NCI-H1048 (cell line): ENCODE measurements at regions not wholly inside any gene's neighbourhood (a gene's known extent, or its start where the extent isn't known, plus 50 kb on each side); places are given as distances from the start of the nearest gene placed in this dataset.
"Not testable (repeated sequence)": the region's sequence is repeated elsewhere in the genome, so short reads cannot be mapped to it uniquely, and the experiment has no call there.

Source experiments
- DNase-seq: peaks from one replicate; lab custom pipeline; 2025; lab: John Stamatoyannopoulos, UW

- DNase-seq, result no peak
These were observed 208.0 kb upstream of the GALNT2 start for GRCh38 chr1:229859026-229859425.

GRCh38 chr1:229860926-229861325, 206.1 kb upstream of the GALNT2 start:
- no peak for DNase-seq

- no peak for DNase-seq
These were observed 204.8 kb upstream of the GALNT2 start for GRCh38 chr1:229862017-229862774.

- DNase-seq, result no peak
These were observed 203.1 kb upstream of the GALNT2 start for GRCh38 chr1:229863651-229864545.

- DNase-seq, result no peak
These were observed 202.3 kb upstream of the GALNT2 start for GRCh38 chr1:229864686-229865230.

- not testable (repeated sequence) for DNase-seq
These were observed 201.7 kb upstream of the GALNT2 start for GRCh38 chr1:229865321-229865720.

- no peak for DNase-seq
These were observed 199.3 kb upstream of the GALNT2 start for GRCh38 chr1:229867726-229868125.

GRCh38 chr1:229869240-229869639, 197.8 kb upstream of the GALNT2 start:
- DNase-seq, result no peak

- DNase-seq, result no peak
These were observed 197.4 kb upstream of the GALNT2 start for GRCh38 chr1:229869687-229870086.

- no peak for DNase-seq
These were observed 196.7 kb upstream of the GALNT2 start for GRCh38 chr1:229870381-229870780.

GRCh38 chr1:229871078-229871676, 195.9 kb upstream of the GALNT2 start:
- no peak for DNase-seq

- DNase-seq, result no peak
These were observed 192.9 kb upstream of the GALNT2 start for GRCh38 chr1:229874136-229874535.

- no peak for DNase-seq
These were observed 192.4 kb upstream of the GALNT2 start for GRCh38 chr1:229874609-229875008.

GRCh38 chr1:229875086-229875485, 192.0 kb upstream of the GALNT2 start:
- no peak for DNase-seq

GRCh38 chr1:229879746-229880145, 187.3 kb upstream of the GALNT2 start:
- DNase-seq, result no peak

- no peak for DNase-seq
These were observed 186.5 kb upstream of the GALNT2 start for GRCh38 chr1:229880271-229881170.

- no peak for DNase-seq
These were observed 184.4 kb upstream of the GALNT2 start for GRCh38 chr1:229882621-229883020.

GRCh38 chr1:229883504-229884200, 183.4 kb upstream of the GALNT2 start:
- no peak for DNase-seq

- DNase-seq, result no peak
These were observed 182.3 kb upstream of the GALNT2 start for GRCh38 chr1:229884765-229885164.

GRCh38 chr1:229885568-229886495, 181.2 kb upstream of the GALNT2 start:
- DNase-seq, result no peak
